Coronary artery (tissue), 2 donors: ENCODE measurements at regions not wholly inside any gene's neighbourhood (a gene's known extent, or its start where the extent isn't known, plus 50 kb on each side); places are given as distances from the start of the nearest gene placed in this dataset.
"Not testable (repeated sequence)": the region's sequence is repeated elsewhere in the genome, so short reads cannot be mapped to it uniquely, and the experiment has no call there.

Source experiments
- DNase-seq: peaks from one replicate; pipeline ENCODE4 v3.0.0-alpha.2; 2017; ENCODE audit warnings: low spot score
- H3K27ac ChIP-seq, 2 donors: fragments of 200-600 bp; sonication (generic); one replicate each; pipeline ENCODE4 v1.5.1; 2016 to 2019
- H3K4me3 ChIP-seq: fragments of 200-600 bp; sonication (generic); 2 replicates; pipeline ENCODE4 v1.5.1; 2016; ENCODE audit warnings: mild to moderate bottlenecking, moderate library complexity
- CTCF ChIP-seq: fragments of 200-600 bp; sonication (generic); IDR thresholded peaks from one replicate; pipeline ENCODE4 v1.5.1; 2019; ENCODE audit warnings: antibody characterized with exemption

- no peak overlapping the region for H3K4me3 ChIP-seq
- no peak for TF ChIP-seq CTCF
- no peak overlapping the region for H3K27ac ChIP-seq
- no peak for DNase-seq
Observed at GRCh38 chr12:31820832-31821231, 92.0 kb upstream of the AMN1 start.

GRCh38 chr12:31819427-31819826 is 90.6 kb upstream of the AMN1 start:
- Histone ChIP-seq H3K27ac (no peak overlapping the region), H3K4me3 (no peak overlapping the region)
- TF ChIP-seq CTCF, result no peak
- DNase-seq, result no peak

- DNase-seq, result no peak
- Histone ChIP-seq H3K27ac (no peak overlapping the region), H3K4me3 (no peak overlapping the region)
- no peak for TF ChIP-seq CTCF
Observed at GRCh38 chr12:31818623-31819268, 89.9 kb upstream of the AMN1 start.

- Histone ChIP-seq H3K27ac (no peak overlapping the region), H3K4me3 (no peak overlapping the region)
- TF ChIP-seq CTCF, result no peak
- DNase-seq, result no peak
Observed at GRCh38 chr12:31817120-31817519, 88.3 kb upstream of the AMN1 start.

- H3K27ac ChIP-seq, result no peak overlapping the region
- no peak overlapping the region for H3K4me3 ChIP-seq
- no peak for TF ChIP-seq CTCF
- no peak for DNase-seq
Observed at GRCh38 chr12:31815096-31815495, 86.3 kb upstream of the AMN1 start.

- no peak for DNase-seq
- Histone ChIP-seq H3K27ac (no peak overlapping the region), H3K4me3 (no peak overlapping the region)
- TF ChIP-seq CTCF, result no peak
Observed at GRCh38 chr12:31813305-31813704, 84.5 kb upstream of the AMN1 start.

GRCh38 chr12:31807773-31808097 is 78.9 kb upstream of the AMN1 start:
- no peak for DNase-seq
- Histone ChIP-seq H3K4me3 (no peak overlapping the region), H3K27ac (no peak overlapping the region)
- no peak for TF ChIP-seq CTCF

GRCh38 chr12:31807081-31807772 is 78.4 kb upstream of the AMN1 start:
- H3K4me3 ChIP-seq, H3K27ac ChIP-seq, DNase-seq: not testable (repeated sequence)

GRCh38 chr12:31805681-31806080 is 76.9 kb upstream of the AMN1 start:
- H3K4me3 ChIP-seq, DNase-seq, H3K27ac ChIP-seq: not testable (repeated sequence)

GRCh38 chr12:31804707-31805106 is 75.9 kb upstream of the AMN1 start:
- H3K27ac ChIP-seq, H3K4me3 ChIP-seq, DNase-seq: not testable (repeated sequence)
